Neuron (in vitro differentiated cells): ENCODE measurements at regions not wholly inside any gene's neighbourhood (a gene's known extent, or its start where the extent isn't known, plus 50 kb on each side); places are given as distances from the start of the nearest gene placed in this dataset.

ENCODE experiments used
- H2AFZ ChIP-seq: one replicate; pipeline ENCODE4 v1.6.1; 2013; ENCODE audit warnings: low read depth, mild to moderate bottlenecking, inconsistent platforms, low read length, moderate library complexity
- H3K27me3 ChIP-seq: one replicate; pipeline ENCODE4 v1.6.1; 2013; ENCODE audit warnings: low read length; ENCODE audit not compliant: insufficient read depth
- H3K36me3 ChIP-seq: one replicate; pipeline ENCODE4 v1.6.1; 2013; ENCODE audit warnings: low read length; ENCODE audit not compliant: insufficient read depth
- H3K4me1 ChIP-seq: one replicate; pipeline ENCODE4 v1.6.1; 2013; ENCODE audit warnings: low read length; ENCODE audit not compliant: insufficient read depth
- H3K4me3 ChIP-seq: 2 replicates; pipeline ENCODE4 v1.5.1; 2013; ENCODE audit warnings: mild to moderate bottlenecking, low read length, moderate library complexity
- H3K9me3 ChIP-seq: one replicate; pipeline ENCODE4 v1.6.1; 2013; ENCODE audit warnings: low read length

- H3K27me3 ChIP-seq: no peaks in the 10 kb centered on the region
- H3K4me1 ChIP-seq: peaks cover 10% of the 10 kb centered on the region
Observed at GRCh38 chr15:93168910-93169309, 79.9 kb upstream of the RGMA start.

GRCh38 chr15:93167291-93167690 is 78.3 kb upstream of the RGMA start:
- no peak overlapping the region for H2AFZ ChIP-seq
- H3K9me3 ChIP-seq: no peaks in the 10 kb centered on the region
- no peak overlapping the region for H3K4me3 ChIP-seq
- peaks cover 4% of the 10 kb centered on the region for H3K4me1 ChIP-seq
- no peaks in the 10 kb centered on the region for H3K36me3 ChIP-seq
- H3K27me3 ChIP-seq: no peaks in the 10 kb centered on the region

More at GRCh38 chr15:93168910-93169309, 79.9 kb upstream of the RGMA start:
- Histone ChIP-seq H3K4me3 (no peak overlapping the region), H3K36me3 (no peaks in the 10 kb centered on the region), H2AFZ (no peak overlapping the region), H3K9me3 (no peaks in the 10 kb centered on the region)

GRCh38 chr15:93166675-93167074 is 77.7 kb upstream of the RGMA start:
- H3K9me3 ChIP-seq: no peaks in the 10 kb centered on the region
- H3K4me3 ChIP-seq: no peak overlapping the region
- H3K36me3 ChIP-seq: no peaks in the 10 kb centered on the region
- no peak overlapping the region for H2AFZ ChIP-seq
- no peaks in the 10 kb centered on the region for H3K27me3 ChIP-seq
- peaks cover 4% of the 10 kb centered on the region for H3K4me1 ChIP-seq

GRCh38 chr15:93165734-93166470 is 76.9 kb upstream of the RGMA start:
- Histone ChIP-seq H3K27me3 (no peaks in the 10 kb centered on the region), H3K36me3 (no peaks in the 10 kb centered on the region), H3K4me1 (peaks cover 4% of the 10 kb centered on the region), H3K9me3 (peaks cover 2% of the 10 kb centered on the region), H3K4me3 (no peak overlapping the region), H2AFZ (no peak overlapping the region)

- Histone ChIP-seq H3K36me3 (no peaks in the 10 kb centered on the region), H2AFZ (no peak overlapping the region), H3K9me3 (peaks cover 2% of the 10 kb centered on the region), H3K27me3 (no peaks in the 10 kb centered on the region), H3K4me3 (no peak overlapping the region), H3K4me1 (peaks cover 4% of the 10 kb centered on the region)
Observed at GRCh38 chr15:93164409-93164808, 75.4 kb upstream of the RGMA start.

- Histone ChIP-seq H3K4me1 (peaks cover 4% of the 10 kb centered on the region), H3K9me3 (peaks cover 2% of the 10 kb centered on the region), H3K36me3 (no peaks in the 10 kb centered on the region), H3K4me3 (no peak overlapping the region), H3K27me3 (no peaks in the 10 kb centered on the region), H2AFZ (no peak overlapping the region)
Observed at GRCh38 chr15:93162560-93162959, 73.5 kb upstream of the RGMA start.

- Histone ChIP-seq H2AFZ (no peak overlapping the region), H3K4me1 (no peaks in the 10 kb centered on the region), H3K36me3 (no peaks in the 10 kb centered on the region), H3K9me3 (peaks cover 2% of the 10 kb centered on the region), H3K4me3 (no peak overlapping the region), H3K27me3 (no peaks in the 10 kb centered on the region)
Observed at GRCh38 chr15:93159930-93160329, 70.9 kb upstream of the RGMA start.

- Histone ChIP-seq H2AFZ (no peak overlapping the region), H3K27me3 (no peaks in the 10 kb centered on the region), H3K9me3 (peaks cover 2% of the 10 kb centered on the region), H3K36me3 (no peaks in the 10 kb centered on the region), H3K4me3 (no peak overlapping the region), H3K4me1 (no peaks in the 10 kb centered on the region)
Observed at GRCh38 chr15:93158097-93158900, 69.3 kb upstream of the RGMA start.

- Histone ChIP-seq H3K36me3 (no peaks in the 10 kb centered on the region), H2AFZ (no peak overlapping the region), H3K27me3 (no peaks in the 10 kb centered on the region), H3K4me3 (no peak overlapping the region), H3K9me3 (no peaks in the 10 kb centered on the region), H3K4me1 (no peaks in the 10 kb centered on the region)
Observed at GRCh38 chr15:93154666-93155065, 65.7 kb upstream of the RGMA start.

- H3K36me3 ChIP-seq: no peaks in the 10 kb centered on the region
- H3K9me3 ChIP-seq: no peaks in the 10 kb centered on the region
- no peak overlapping the region for H2AFZ ChIP-seq
- no peak overlapping the region for H3K4me3 ChIP-seq
- no peaks in the 10 kb centered on the region for H3K27me3 ChIP-seq
- H3K4me1 ChIP-seq: no peaks in the 10 kb centered on the region
Observed at GRCh38 chr15:93152951-93153350, 63.9 kb upstream of the RGMA start.

GRCh38 chr15:93152360-93152759 is 63.3 kb upstream of the RGMA start:
- H3K27me3 ChIP-seq: no peaks in the 10 kb centered on the region
- H2AFZ ChIP-seq: no peak overlapping the region
- peaks cover 2% of the 10 kb centered on the region for H3K9me3 ChIP-seq
- H3K4me1 ChIP-seq: no peaks in the 10 kb centered on the region
- H3K36me3 ChIP-seq: no peaks in the 10 kb centered on the region
- no peak overlapping the region for H3K4me3 ChIP-seq

GRCh38 chr15:93150910-93151881 is 62.2 kb upstream of the RGMA start:
- Histone ChIP-seq H3K36me3 (no peaks in the 10 kb centered on the region), H3K4me3 (no peak overlapping the region), H3K9me3 (peaks cover 2% of the 10 kb centered on the region), H2AFZ (no peak overlapping the region), H3K4me1 (no peaks in the 10 kb centered on the region), H3K27me3 (no peaks in the 10 kb centered on the region)

GRCh38 chr15:93146601-93147000 is 57.6 kb upstream of the RGMA start:
- H3K4me1 ChIP-seq: peaks cover 12% of the 10 kb centered on the region
- no peaks in the 10 kb centered on the region for H3K36me3 ChIP-seq
- H2AFZ ChIP-seq: no peak overlapping the region
- peaks cover 2% of the 10 kb centered on the region for H3K9me3 ChIP-seq
- H3K4me3 ChIP-seq: no peak overlapping the region
- H3K27me3 ChIP-seq: no peaks in the 10 kb centered on the region
